H9 (cell line): ENCODE measurements at regions not wholly inside any gene's neighbourhood (a gene's known extent, or its start where the extent isn't known, plus 50 kb on each side); places are given as distances from the start of the nearest gene placed in this dataset.

ENCODE experiments used
- DNase-seq: peaks from one replicate; pipeline ENCODE4 v3.0.0-alpha.2; 2017
- H2AFZ ChIP-seq: one replicate; pipeline ENCODE4 v1.6.1; 2013; ENCODE audit warnings: mild to moderate bottlenecking, low read length, control low read depth, moderate library complexity
- H2AK5ac ChIP-seq: 2 replicates; pipeline ENCODE4 v1.6.1; 2013; ENCODE audit warnings: low read length, control low read depth, mixed read lengths; ENCODE audit not compliant: insufficient read length
- H2BK120ac ChIP-seq: one replicate; pipeline ENCODE4 v1.6.1; 2013; ENCODE audit warnings: low read depth, mild to moderate bottlenecking, low read length, control low read depth, inconsistent platforms; ENCODE audit not compliant: poor library complexity, severe bottlenecking
- H2BK12ac ChIP-seq: 2 replicates; pipeline ENCODE4 v1.6.1; 2013; ENCODE audit warnings: low read length, control low read depth, mixed read lengths, low read depth; ENCODE audit not compliant: insufficient read length
- H2BK15ac ChIP-seq: 2 replicates; pipeline ENCODE4 v1.6.1; 2013; ENCODE audit warnings: low read depth, low read length, control low read depth
- H2BK20ac ChIP-seq: one replicate; pipeline ENCODE4 v1.6.1; 2013; ENCODE audit warnings: low read depth, mild to moderate bottlenecking, low read length, control low read depth, inconsistent platforms; ENCODE audit not compliant: poor library complexity, severe bottlenecking
- H2BK5ac ChIP-seq: 2 replicates; pipeline ENCODE4 v1.6.1; 2013; ENCODE audit warnings: low read length, control low read depth, mixed read lengths; ENCODE audit not compliant: insufficient read length
- H3K14ac ChIP-seq: 2 replicates; pipeline ENCODE4 v1.6.1; 2013; ENCODE audit warnings: low read length, control low read depth; ENCODE audit not compliant: insufficient read depth
- H3K18ac ChIP-seq: 2 replicates; pipeline ENCODE4 v1.6.1; 2013; ENCODE audit warnings: low read depth, mild to moderate bottlenecking, mixed read lengths, low read length, control low read depth; ENCODE audit not compliant: insufficient read length
- H3K23ac ChIP-seq: 2 replicates; pipeline ENCODE4 v1.6.1; 2013; ENCODE audit warnings: low read length, control low read depth, mixed read lengths, low read depth; ENCODE audit not compliant: insufficient read length
- H3K23me2 ChIP-seq: 2 replicates; pipeline ENCODE4 v1.6.1; 2013; ENCODE audit warnings: low read depth, mild to moderate bottlenecking, mixed read lengths, low read length, control low read depth; ENCODE audit not compliant: insufficient read length, poor library complexity, severe bottlenecking
- H3K27ac ChIP-seq: 2 replicates; pipeline ENCODE4 v1.5.1; 2013; ENCODE audit warnings: low read length, control low read depth, mixed read lengths, low read depth; ENCODE audit not compliant: insufficient read length
- H3K27me3 ChIP-seq: 2 replicates; pipeline ENCODE4 v1.6.1; 2013; ENCODE audit warnings: low read length, control low read depth, inconsistent platforms; ENCODE audit not compliant: insufficient read depth
- H3K4ac ChIP-seq: 2 replicates; pipeline ENCODE4 v1.6.1; 2013; ENCODE audit warnings: low read depth, mild to moderate bottlenecking, control low read depth, inconsistent platforms, low read length, moderate library complexity
- H3K4me1 ChIP-seq: 2 replicates; pipeline ENCODE4 v1.6.1; 2013; ENCODE audit warnings: low read length, control low read depth, inconsistent platforms; ENCODE audit not compliant: insufficient read depth
- H3K4me2 ChIP-seq: 2 replicates; pipeline ENCODE4 v1.6.1; 2013; ENCODE audit warnings: low read length, control low read depth, mixed read lengths; ENCODE audit not compliant: insufficient read length, insufficient read depth
- H3K56ac ChIP-seq: 2 replicates; pipeline ENCODE4 v1.6.1; 2013; ENCODE audit warnings: low read depth, mild to moderate bottlenecking, mixed read lengths, low read length, control low read depth; ENCODE audit not compliant: insufficient read length
- H3K79me1 ChIP-seq: 2 replicates; pipeline ENCODE4 v1.6.1; 2013; ENCODE audit warnings: low read depth, mild to moderate bottlenecking, moderate library complexity, low read length, control low read depth, inconsistent platforms; ENCODE audit not compliant: insufficient read depth, poor library complexity, severe bottlenecking
- H3K79me2 ChIP-seq: 2 replicates; pipeline ENCODE4 v1.6.1; 2013; ENCODE audit warnings: low read length, control low read depth, inconsistent platforms; ENCODE audit not compliant: insufficient read depth
- H3K9ac ChIP-seq: 2 replicates; pipeline ENCODE4 v1.6.1; 2013; ENCODE audit warnings: low read length, control low read depth, mixed read lengths; ENCODE audit not compliant: insufficient read length; ENCODE audit errors: extremely low read depth
- H3K9me3 ChIP-seq: one replicate; pipeline ENCODE4 v1.6.1; 2013; ENCODE audit warnings: low read depth, low read length, inconsistent platforms; ENCODE audit not compliant: control insufficient read depth
- H3T11ph ChIP-seq: one replicate; pipeline ENCODE4 v1.6.1; 2013; ENCODE audit warnings: mild to moderate bottlenecking, low read length, control low read depth, inconsistent platforms
- H4K20me1 ChIP-seq: one replicate; pipeline ENCODE4 v1.6.1; 2013; ENCODE audit not compliant: control insufficient read depth, insufficient read length, insufficient read depth
- H4K5ac ChIP-seq: 2 replicates; pipeline ENCODE4 v1.6.1; 2013; ENCODE audit warnings: low read depth, mild to moderate bottlenecking, mixed read lengths, low read length, control low read depth; ENCODE audit not compliant: insufficient read length
- H4K8ac ChIP-seq: replicated peaks from 2 replicates; pipeline ENCODE4 v1.6.1; 2013; ENCODE audit warnings: low read length, control low read depth, mixed read lengths, low read depth; ENCODE audit not compliant: insufficient read length
- H4K91ac ChIP-seq: 2 replicates; pipeline ENCODE4 v1.6.1; 2013; ENCODE audit warnings: low read depth, mild to moderate bottlenecking, moderate library complexity, mixed read lengths, low read length, control low read depth; ENCODE audit not compliant: insufficient read length
- H3K27ac Mint-ChIP-seq, 3 experiments: 2 replicates in 2 of 3; 3 replicates in 1 of 3; pipeline ENCODE4 v1.8.0; 2020 to 2021; ENCODE audit warnings: mixed read lengths in 3 of 3, mild to moderate bottlenecking in 1 of 3, moderate library complexity in 1 of 3
- H3K27me3 Mint-ChIP-seq: 2 replicates; pipeline ENCODE4 v1.8.0; 2021; ENCODE audit warnings: low read depth, mild to moderate bottlenecking, moderate library complexity, mixed read lengths
- H3K36me3 Mint-ChIP-seq, 3 experiments: 2 replicates in 2 of 3; 3 replicates in 1 of 3; pipeline ENCODE4 v1.8.0; 2020 to 2021; ENCODE audit warnings: low read depth in 3 of 3, mixed read lengths in 3 of 3; ENCODE audit not compliant: insufficient read depth in 1 of 3
- H3K4me1 Mint-ChIP-seq, 2 experiments: 2 replicates each; pipeline ENCODE4 v1.8.0; 2020; ENCODE audit warnings: mixed read lengths in 2 of 2
- H3K4me3 Mint-ChIP-seq, 2 experiments: 2 replicates in 1 of 2; 3 replicates in 1 of 2; pipeline ENCODE4 v1.8.0; 2020 to 2021; ENCODE audit warnings: mild to moderate bottlenecking in 2 of 2, mixed read lengths in 2 of 2, moderate library complexity in 1 of 2
- H3K9me3 Mint-ChIP-seq, 2 experiments: 2 replicates in 1 of 2; 3 replicates in 1 of 2; pipeline ENCODE4 v1.8.0; 2020; ENCODE audit warnings: mild to moderate bottlenecking in 2 of 2, mixed read lengths in 2 of 2, moderate library complexity in 1 of 2
- WGBS: extraction: QIAGEN DNeasy Blood & Tissue Kit; methylation state at CpG from one replicate; pipeline ENCODE4 v1.1.7; 2013; ENCODE audit warnings: missing lambda C conversion rate, low lambda C conversion rate, mixed read lengths; ENCODE audit not compliant: insufficient read length; ENCODE audit errors: extremely low coverage; 5-methylcytosine and 5-hydroxymethylcytosine counted together
- TF ChIP-seq, protein P1 (sequence below): fragments of 200-600 bp; sonication (generic); conservative IDR thresholded peaks from 3 replicates; pipeline ENCODE4 v1.8.0; 2021; ENCODE audit warnings: antibody characterized with exemption, mild to moderate bottlenecking

DNA sequence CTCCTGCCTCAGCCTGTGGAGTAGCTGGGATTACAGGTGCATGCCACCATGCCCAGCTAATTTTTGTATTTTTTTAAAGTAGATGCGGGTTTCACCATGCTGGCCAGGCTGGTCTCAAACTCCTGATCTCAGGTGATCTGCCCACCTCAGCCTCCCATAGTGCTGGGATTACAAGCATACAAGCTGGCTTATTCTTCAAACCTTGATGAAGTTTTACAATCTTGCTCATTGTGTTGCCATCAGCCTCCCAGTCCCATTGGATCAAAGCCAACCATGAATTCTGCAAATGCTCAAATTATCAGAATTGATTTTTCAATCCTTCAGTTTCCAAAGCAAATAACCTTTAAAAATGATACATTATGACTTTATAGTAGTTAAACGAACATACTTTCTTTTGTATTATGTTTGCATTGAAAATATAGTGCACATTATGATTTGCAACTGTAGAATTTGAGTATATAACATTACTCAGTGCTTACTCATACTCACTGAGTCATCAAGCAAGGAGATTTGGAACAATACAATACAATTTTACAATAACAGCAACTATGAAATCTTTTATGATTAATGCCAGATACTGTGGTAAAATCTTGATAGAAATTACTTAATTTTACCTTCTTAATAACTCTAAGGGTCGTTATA, 1491.9 kb upstream of the CELF4 start:
- Histone ChIP-seq H3K27ac (no peak overlapping the region), H4K20me1 (no peaks in the 10 kb centered on the region), H3K18ac (no peak overlapping the region), H3K79me2 (no peaks in the 10 kb centered on the region), H4K91ac (no peak overlapping the region), H2BK5ac (no peak overlapping the region), H3K4me1 (no peaks in the 10 kb centered on the region), H3K23ac (no peak overlapping the region), H2BK12ac (no peak overlapping the region), H3K23me2 (no peaks in the 10 kb centered on the region), H3K14ac (no peak overlapping the region), H3T11ph (no peak overlapping the region), H3K4ac (no peak overlapping the region), H4K5ac (no peak overlapping the region), H3K79me1 (no peaks in the 10 kb centered on the region), H2AFZ (no peak overlapping the region), H3K9ac (no peak overlapping the region), H2AK5ac (no peak overlapping the region), H4K8ac (no peak overlapping the region), H3K56ac (no peak overlapping the region), H2BK20ac (no peak overlapping the region), H2BK15ac (no peak overlapping the region), H2BK120ac (no peak overlapping the region), H3K4me2 (no peak overlapping the region), H3K27me3 (no peaks in the 10 kb centered on the region), H3K9me3 (no peaks in the 10 kb centered on the region)
- H3K4me3 Mint-ChIP-seq: no peak overlapping the region
- no peak overlapping the region for H3K27ac Mint-ChIP-seq
- DNase-seq: no peak
- no peaks in the 10 kb centered on the region for H3K9me3 Mint-ChIP-seq
- no peaks in the 10 kb centered on the region for H3K36me3 Mint-ChIP-seq
- TF ChIP-seq, protein P1, sequence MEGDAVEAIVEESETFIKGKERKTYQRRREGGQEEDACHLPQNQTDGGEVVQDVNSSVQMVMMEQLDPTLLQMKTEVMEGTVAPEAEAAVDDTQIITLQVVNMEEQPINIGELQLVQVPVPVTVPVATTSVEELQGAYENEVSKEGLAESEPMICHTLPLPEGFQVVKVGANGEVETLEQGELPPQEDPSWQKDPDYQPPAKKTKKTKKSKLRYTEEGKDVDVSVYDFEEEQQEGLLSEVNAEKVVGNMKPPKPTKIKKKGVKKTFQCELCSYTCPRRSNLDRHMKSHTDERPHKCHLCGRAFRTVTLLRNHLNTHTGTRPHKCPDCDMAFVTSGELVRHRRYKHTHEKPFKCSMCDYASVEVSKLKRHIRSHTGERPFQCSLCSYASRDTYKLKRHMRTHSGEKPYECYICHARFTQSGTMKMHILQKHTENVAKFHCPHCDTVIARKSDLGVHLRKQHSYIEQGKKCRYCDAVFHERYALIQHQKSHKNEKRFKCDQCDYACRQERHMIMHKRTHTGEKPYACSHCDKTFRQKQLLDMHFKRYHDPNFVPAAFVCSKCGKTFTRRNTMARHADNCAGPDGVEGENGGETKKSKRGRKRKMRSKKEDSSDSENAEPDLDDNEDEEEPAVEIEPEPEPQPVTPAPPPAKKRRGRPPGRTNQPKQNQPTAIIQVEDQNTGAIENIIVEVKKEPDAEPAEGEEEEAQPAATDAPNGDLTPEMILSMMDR: no peak
- no CpG with 5 or more reads among the region's 3 CpGs for WGBS
- H3K27me3 Mint-ChIP-seq: no peaks in the 10 kb centered on the region
- H3K4me1 Mint-ChIP-seq: peaks cover 4 to 5% of the 10 kb centered on the region in 2 experiments; a peak in 3 of 4 replicates
